Retinal pigment epithelial cell (primary cell): ENCODE measurements at regions not wholly inside any gene's neighbourhood (a gene's known extent, or its start where the extent isn't known, plus 50 kb on each side); places are given as distances from the start of the nearest gene placed in this dataset.

Experiments
- DNase-seq: peaks from one replicate; pipeline ENCODE4 v3.0.0-alpha.2; 2010; ENCODE audit warnings: low read depth
- H3K4me3 ChIP-seq: 2 replicates; pipeline ENCODE4 v1.5.1; 2011; ENCODE audit warnings: mild to moderate bottlenecking, low read length, control low read depth, moderate library complexity
- TF ChIP-seq, protein P1 (sequence below): conservative IDR thresholded peaks from 2 replicates; pipeline ENCODE4 v1.5.1; 2011; ENCODE audit warnings: low read depth, low read length, control low read depth, inconsistent platforms

DNA sequence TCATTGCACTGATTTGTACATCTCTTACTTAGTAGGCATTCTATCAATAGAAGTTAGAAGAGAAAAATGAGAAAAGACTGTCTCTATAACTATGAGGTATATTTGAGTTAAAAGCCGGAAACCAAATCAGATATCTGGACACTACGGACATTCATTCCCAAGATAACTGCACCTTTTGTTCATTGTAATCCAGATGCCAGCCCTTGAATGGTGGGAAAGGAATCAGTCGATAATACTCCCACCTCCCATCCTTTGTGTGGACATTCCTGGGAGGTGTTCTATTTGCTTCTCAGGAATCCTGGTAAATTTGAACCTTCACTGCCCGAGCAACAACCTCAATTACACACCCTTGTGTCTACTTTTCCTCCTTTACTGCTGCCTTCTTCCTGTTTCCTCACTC lies 225.2 kb downstream of the CHD9NB start:
- DNase-seq, result no peak
- no peak overlapping the region for H3K4me3 ChIP-seq
- TF ChIP-seq, protein P1, sequence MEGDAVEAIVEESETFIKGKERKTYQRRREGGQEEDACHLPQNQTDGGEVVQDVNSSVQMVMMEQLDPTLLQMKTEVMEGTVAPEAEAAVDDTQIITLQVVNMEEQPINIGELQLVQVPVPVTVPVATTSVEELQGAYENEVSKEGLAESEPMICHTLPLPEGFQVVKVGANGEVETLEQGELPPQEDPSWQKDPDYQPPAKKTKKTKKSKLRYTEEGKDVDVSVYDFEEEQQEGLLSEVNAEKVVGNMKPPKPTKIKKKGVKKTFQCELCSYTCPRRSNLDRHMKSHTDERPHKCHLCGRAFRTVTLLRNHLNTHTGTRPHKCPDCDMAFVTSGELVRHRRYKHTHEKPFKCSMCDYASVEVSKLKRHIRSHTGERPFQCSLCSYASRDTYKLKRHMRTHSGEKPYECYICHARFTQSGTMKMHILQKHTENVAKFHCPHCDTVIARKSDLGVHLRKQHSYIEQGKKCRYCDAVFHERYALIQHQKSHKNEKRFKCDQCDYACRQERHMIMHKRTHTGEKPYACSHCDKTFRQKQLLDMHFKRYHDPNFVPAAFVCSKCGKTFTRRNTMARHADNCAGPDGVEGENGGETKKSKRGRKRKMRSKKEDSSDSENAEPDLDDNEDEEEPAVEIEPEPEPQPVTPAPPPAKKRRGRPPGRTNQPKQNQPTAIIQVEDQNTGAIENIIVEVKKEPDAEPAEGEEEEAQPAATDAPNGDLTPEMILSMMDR, result no peak

DNA sequence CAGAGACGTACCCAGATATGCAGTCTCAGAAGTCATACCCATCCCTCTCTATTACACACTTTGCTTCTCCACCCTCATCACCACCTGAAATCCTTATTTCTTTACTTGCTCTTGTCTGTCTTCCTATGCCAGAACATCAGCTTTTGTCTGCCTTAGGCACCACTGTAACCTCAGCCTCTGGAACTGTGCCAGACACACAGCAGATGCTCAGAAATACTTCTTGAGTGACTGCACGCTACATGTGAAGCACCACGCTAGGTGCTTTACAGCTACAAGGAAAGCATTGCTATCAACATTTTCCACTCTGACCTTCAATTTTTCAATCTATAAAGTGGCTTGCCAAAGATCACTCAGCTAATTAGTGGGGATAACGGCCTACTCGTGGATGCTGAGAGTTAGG lies 226.8 kb downstream of the CHD9NB start:
- TF ChIP-seq, protein P1, result no peak
- no peak for DNase-seq

GRCh38 chr16:52819808-52820207 lies 232.9 kb downstream of the CHD9NB start:
- TF ChIP-seq, protein P1, result no peak
- no peak for DNase-seq
- no peak overlapping the region for H3K4me3 ChIP-seq

More for the DNA sequence above, 226.8 kb downstream of the CHD9NB start:
- no peak overlapping the region for H3K4me3 ChIP-seq

DNA sequence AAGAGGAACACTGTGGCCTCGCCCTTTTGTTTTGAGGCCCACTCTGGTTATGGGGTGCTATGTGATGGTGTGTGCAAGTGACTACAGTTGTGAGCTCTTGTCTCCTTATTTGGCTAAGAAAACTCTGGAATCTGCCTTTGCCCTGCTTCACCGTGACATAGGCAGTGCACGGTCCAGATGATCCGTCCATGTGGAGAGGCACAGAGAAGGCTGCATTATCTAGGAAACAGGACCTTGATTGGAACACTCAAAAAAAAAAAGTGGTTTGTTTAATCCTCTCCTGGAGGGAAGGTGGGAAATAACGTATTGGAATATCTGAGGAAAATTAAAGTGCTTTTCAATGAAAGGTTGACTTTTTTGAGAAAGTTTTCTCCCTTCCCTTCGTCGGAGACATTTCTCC lies 233.3 kb downstream of the CHD9NB start:
- TF ChIP-seq, protein P1, result no peak
- no peak overlapping the region for H3K4me3 ChIP-seq
- DNase-seq, result no peak

DNA sequence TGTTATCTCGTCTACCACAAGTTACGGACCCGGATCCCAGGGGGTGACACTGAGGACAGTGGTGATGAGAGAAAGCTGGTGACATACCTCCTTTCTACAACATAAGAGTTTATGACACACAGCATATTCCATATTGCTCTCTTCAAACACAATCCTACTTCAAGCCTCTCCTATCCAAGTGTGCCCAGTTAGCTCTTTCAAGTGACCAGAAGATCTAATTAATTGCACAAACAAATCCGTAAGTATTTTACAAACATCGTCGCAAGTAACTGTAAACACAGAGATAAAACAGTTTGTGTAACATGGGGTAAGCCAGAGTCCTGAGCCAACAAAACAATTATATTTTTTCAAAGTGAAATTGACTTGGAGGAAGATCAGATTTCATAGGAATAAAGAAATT lies 235.0 kb downstream of the CHD9NB start:
- H3K4me3 ChIP-seq, result no peak overlapping the region
- no peak for DNase-seq
- TF ChIP-seq, protein P1, result no peak

- no peak for DNase-seq
- TF ChIP-seq, protein P1, result no peak
- H3K4me3 ChIP-seq, result no peak overlapping the region
These were observed 235.7 kb downstream of the CHD9NB start for GRCh38 chr16:52816993-52817392.

GRCh38 chr16:52812678-52813556 lies 239.8 kb downstream of the CHD9NB start:
- TF ChIP-seq, protein P1, result no peak

More at GRCh38 chr16:52812678-52813556, 239.8 kb downstream of the CHD9NB start:
- peak; percentile 64 for DNase-seq
- no peak overlapping the region for H3K4me3 ChIP-seq
